Muscle of leg (tissue), 3 donors: ENCODE measurements at regions not wholly inside any gene's neighbourhood (a gene's known extent, or its start where the extent isn't known, plus 50 kb on each side); places are given as distances from the start of the nearest gene placed in this dataset.

ENCODE experiments used
- DNase-seq: peaks from one replicate; pipeline ENCODE4 v3.0.0; 2013
- H3K27ac ChIP-seq: one replicate; pipeline ENCODE4 v1.5.1; 2013; ENCODE audit warnings: mild to moderate bottlenecking, low read length, control low read depth
- H3K27me3 ChIP-seq: one replicate; pipeline ENCODE4 v1.6.1; 2013; ENCODE audit warnings: low read length; ENCODE audit not compliant: control insufficient read depth, insufficient read depth
- H3K36me3 ChIP-seq: one replicate; pipeline ENCODE4 v1.6.1; 2013; ENCODE audit warnings: low read length; ENCODE audit not compliant: control insufficient read depth, insufficient read depth
- H3K4me1 ChIP-seq: one replicate; pipeline ENCODE4 v1.6.1; 2013; ENCODE audit warnings: low read length; ENCODE audit not compliant: control insufficient read depth, insufficient read depth
- H3K4me3 ChIP-seq: one replicate; pipeline ENCODE4 v1.5.1; 2013; ENCODE audit warnings: low read length, control low read depth
- H3K9me3 ChIP-seq: replicated peaks from 2 replicates; pipeline ENCODE4 v1.6.1; 2013; ENCODE audit warnings: low read depth, low read length; ENCODE audit not compliant: control insufficient read depth
- WGBS: methylation state at CpG from one replicate; pipeline ENCODE4 v1.1.5; 2013; ENCODE audit warnings: missing lambda C conversion rate; ENCODE audit not compliant: insufficient coverage; 5-methylcytosine and 5-hydroxymethylcytosine counted together

DNA sequence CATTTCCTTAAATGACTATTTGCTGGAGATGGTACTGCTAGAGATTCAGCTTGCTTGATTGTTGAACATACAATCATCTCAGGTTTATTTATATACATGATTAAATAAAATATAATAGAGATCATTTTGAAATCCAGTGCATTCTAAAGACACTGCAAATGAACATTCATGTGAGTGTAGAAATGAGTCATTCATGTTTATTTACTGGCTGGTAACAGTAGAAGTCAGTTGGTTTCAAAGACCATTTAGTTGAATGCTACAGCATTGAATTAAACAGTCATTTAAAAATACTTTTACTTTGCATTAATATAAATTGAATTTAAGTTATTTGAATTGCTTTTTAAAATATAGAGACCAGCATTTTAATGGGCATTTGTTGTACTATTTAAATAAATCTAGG is 551.9 kb upstream of the GOLIM4 start:
- Histone ChIP-seq H3K36me3 (no peaks in the 10 kb centered on the region), H3K27ac (no peak overlapping the region), H3K4me1 (no peaks in the 10 kb centered on the region), H3K9me3 (no peaks in the 10 kb centered on the region), H3K4me3 (no peak overlapping the region), H3K27me3 (no peaks in the 10 kb centered on the region)
- no peak for DNase-seq

DNA sequence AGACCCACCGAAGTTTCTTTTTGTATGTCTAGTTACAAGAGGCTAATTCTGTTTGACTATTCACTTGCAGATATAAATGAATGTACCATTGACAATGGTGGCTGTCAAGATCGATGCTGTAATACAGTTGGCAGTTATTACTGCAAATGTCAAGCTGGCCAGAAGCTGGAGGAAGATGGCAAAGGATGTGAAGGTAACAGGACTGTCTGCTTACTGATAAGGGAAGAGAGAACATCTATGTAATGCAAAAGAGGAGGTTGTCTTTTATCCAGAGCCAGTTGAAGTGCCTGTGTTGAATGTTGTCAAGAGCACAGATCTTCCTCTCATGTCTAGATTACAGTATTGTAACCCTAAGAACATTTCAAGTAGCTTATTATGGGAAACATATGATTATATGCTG is 549.5 kb upstream of the GOLIM4 start:
- Histone ChIP-seq H3K4me3 (no peak overlapping the region), H3K4me1 (no peaks in the 10 kb centered on the region), H3K27me3 (no peaks in the 10 kb centered on the region), H3K9me3 (no peaks in the 10 kb centered on the region), H3K36me3 (no peaks in the 10 kb centered on the region), H3K27ac (no peak overlapping the region)
- DNase-seq = no peak
- WGBS = 64% methylated on average over 1 of the region's 2 CpGs

DNA sequence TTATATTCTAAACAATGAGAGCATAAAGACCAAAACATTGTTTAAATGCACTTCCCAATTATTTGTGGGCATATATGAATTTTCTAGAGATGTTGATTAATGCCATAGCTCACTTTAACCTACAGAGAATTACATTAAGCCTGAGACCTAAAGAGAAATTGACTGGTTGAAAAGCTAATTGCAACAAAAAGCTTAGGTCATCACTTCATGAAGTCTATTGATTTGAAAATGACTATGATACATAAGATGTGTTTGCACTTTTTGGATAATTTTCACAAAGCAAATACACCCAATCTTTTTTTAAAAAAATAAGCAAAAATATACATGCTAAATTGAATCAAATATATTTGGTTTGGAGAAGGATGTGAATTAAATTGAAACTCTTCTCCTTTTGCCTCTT is 532.8 kb upstream of the GOLIM4 start:
- no peaks in the 10 kb centered on the region for H3K4me1 ChIP-seq
- no peak overlapping the region for H3K27ac ChIP-seq
- no peaks in the 10 kb centered on the region for H3K9me3 ChIP-seq
- no peak overlapping the region for H3K4me3 ChIP-seq
- DNase-seq = no peak
- no peaks in the 10 kb centered on the region for H3K27me3 ChIP-seq
- no peaks in the 10 kb centered on the region for H3K36me3 ChIP-seq

DNA sequence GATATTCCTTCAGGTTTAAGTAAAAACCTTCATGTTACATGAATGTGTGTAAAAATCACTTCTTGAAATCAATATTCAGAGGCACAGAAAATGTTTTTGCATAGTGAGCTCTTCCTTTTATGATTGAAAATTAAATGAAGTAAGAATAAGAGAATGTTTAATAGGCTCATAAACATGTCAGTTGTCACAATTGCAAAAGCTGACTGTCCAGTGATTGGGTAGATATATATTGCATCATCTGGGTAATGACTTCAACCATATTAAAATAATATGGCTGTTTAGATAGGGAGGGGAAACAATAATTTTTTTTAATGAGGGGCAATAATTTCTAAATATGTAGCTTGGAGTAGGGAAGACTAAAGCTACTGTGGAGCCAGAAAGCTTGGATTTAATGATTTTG is 529.8 kb upstream of the GOLIM4 start:
- no peak overlapping the region for H3K27ac ChIP-seq
- no peaks in the 10 kb centered on the region for H3K4me1 ChIP-seq
- H3K36me3 ChIP-seq = no peaks in the 10 kb centered on the region
- DNase-seq = no peak
- no peak overlapping the region for H3K4me3 ChIP-seq
- H3K9me3 ChIP-seq = no peaks in the 10 kb centered on the region
- no peaks in the 10 kb centered on the region for H3K27me3 ChIP-seq

DNA sequence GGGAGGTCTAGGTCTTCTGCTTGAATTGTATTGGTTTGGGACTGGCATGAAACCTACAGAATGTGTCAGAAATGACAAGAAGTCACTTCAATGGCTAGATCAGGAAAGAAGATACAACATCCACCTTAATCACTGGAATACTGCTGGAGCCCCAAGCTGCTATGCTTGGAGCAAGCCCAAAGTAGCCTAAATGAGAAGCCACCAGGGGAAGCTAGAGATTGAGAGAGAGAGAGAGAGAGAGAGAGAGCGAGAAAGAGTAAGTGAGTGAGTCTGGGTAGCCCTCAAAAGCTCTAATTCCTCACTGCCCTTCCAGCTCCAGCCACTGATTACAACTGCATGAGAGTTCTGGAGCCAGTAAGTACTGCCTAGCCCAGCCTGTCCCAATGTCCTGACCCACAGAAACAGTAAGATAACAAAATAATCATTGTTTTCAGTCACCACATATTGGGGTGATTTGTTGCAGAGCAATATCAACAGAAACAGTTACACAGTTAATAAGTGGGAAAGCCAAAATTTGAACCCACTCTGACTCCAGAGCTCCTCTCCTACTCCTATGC is 529.2 kb upstream of the GOLIM4 start:
- no peak for DNase-seq
- WGBS = no CpG with 5 or more reads among the region's 1 CpG
- no peaks in the 10 kb centered on the region for H3K4me1 ChIP-seq
- H3K36me3 ChIP-seq = no peaks in the 10 kb centered on the region
- H3K9me3 ChIP-seq = no peaks in the 10 kb centered on the region
- no peak overlapping the region for H3K4me3 ChIP-seq
- H3K27me3 ChIP-seq = no peaks in the 10 kb centered on the region
- H3K27ac ChIP-seq = no peak overlapping the region

DNA sequence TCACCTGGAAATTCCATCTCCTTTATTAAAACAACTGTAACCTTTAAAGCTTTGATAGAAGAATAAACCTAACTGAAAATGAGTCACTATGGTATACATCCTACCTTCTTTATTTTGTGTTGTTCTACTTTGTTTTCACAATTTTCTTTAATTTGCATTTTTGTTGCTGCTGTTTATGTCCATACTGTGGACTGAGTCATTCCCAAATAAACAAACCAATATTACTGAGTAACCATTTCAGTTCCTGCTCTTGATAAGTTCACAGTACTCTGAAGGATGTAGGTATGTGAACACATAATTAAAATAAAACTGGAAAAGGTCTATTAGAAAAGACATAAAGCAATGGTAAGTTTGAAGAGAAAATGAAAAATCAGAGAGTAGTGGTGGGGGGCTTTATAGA is 528.5 kb upstream of the GOLIM4 start:
- no peaks in the 10 kb centered on the region for H3K9me3 ChIP-seq
- no peaks in the 10 kb centered on the region for H3K36me3 ChIP-seq
- no peak overlapping the region for H3K4me3 ChIP-seq
- no peak overlapping the region for H3K27ac ChIP-seq
- no peak for DNase-seq
- no peaks in the 10 kb centered on the region for H3K4me1 ChIP-seq
- no peaks in the 10 kb centered on the region for H3K27me3 ChIP-seq

DNA sequence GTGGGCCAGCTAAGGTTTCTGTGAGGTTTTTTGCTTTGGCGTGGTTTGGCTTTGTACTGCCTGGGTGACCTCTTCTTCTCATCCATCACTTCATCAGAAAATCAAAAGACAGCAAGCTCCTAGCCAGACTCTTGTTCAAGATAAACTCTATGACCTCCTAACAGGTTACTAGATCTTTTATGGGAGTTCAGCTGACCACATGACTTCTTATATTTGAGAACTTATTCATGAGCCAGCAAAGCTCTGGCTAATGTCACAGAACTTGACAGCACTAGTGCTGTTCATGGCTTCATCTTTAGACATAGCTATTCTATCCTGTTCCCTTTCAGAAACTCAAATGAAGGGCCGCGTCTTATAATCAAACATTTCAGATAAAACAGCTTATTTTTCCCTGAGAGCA is 527.1 kb upstream of the GOLIM4 start:
- DNase-seq = no peak
- no CpG with 5 or more reads among the region's 3 CpGs for WGBS
- Histone ChIP-seq H3K4me3 (no peak overlapping the region), H3K4me1 (no peaks in the 10 kb centered on the region), H3K27ac (no peak overlapping the region), H3K9me3 (no peaks in the 10 kb centered on the region), H3K36me3 (no peaks in the 10 kb centered on the region), H3K27me3 (no peaks in the 10 kb centered on the region)

DNA sequence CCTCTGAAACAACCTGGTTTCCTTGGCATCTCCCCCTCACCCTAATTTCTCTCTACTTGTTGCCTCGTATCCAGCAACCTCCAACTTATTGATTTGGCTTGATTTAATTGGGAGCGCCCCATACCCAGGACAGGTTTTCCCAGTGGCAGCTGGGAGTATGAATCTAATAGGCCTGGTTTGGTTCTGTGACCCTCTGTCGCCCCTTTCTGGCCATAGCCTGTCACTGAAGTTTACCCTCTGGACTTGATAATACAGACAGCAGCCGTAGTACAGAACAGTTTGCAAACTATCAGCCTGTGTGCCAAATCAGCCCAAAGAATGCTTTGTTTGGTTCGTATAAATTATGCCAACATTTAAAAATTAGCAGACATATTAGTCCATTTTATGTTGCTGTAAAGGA is 525.1 kb upstream of the GOLIM4 start:
- Histone ChIP-seq H3K27ac (no peak overlapping the region), H3K36me3 (no peaks in the 10 kb centered on the region), H3K4me1 (no peaks in the 10 kb centered on the region), H3K4me3 (no peak overlapping the region), H3K27me3 (no peaks in the 10 kb centered on the region), H3K9me3 (no peaks in the 10 kb centered on the region)
- WGBS = no CpG with 5 or more reads among the region's 5 CpGs
- DNase-seq = peak; percentile 11

DNA sequence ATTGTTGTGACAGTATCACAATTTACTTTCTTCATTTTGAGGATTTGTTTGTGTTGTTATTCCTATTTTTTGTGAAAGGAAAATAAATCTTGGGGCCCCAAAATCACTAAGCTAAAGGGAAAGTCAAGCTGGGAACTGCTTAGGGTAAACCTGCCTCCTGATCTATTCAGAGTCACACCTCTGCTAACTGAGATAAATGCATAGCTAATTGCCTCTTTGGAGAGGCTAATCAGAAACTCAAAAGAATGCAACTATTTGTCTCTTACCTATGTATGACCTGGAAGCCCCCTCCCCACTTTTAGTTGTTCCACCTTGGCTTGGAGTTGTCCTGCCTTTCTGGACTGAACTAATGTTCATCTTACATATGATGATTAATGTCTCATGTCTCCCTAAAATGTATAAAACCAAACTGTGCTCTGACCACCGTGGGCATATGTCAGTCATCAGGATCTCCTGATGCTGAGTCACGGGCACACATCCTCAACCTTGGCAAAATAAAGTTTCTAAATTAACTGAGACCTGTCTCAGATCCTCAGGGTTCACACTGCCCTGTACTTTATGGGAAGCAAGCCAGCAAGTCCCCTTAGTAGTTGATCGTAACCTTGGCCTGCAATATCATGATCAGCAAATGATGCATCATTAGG is 523.2 kb upstream of the GOLIM4 start:
- no CpG with 5 or more reads among the region's 3 CpGs for WGBS
- no peak overlapping the region for H3K27ac ChIP-seq
- H3K36me3 ChIP-seq = no peaks in the 10 kb centered on the region
- no peaks in the 10 kb centered on the region for H3K4me1 ChIP-seq
- H3K9me3 ChIP-seq = no peaks in the 10 kb centered on the region
- DNase-seq = no peak
- no peak overlapping the region for H3K4me3 ChIP-seq
- no peaks in the 10 kb centered on the region for H3K27me3 ChIP-seq

DNA sequence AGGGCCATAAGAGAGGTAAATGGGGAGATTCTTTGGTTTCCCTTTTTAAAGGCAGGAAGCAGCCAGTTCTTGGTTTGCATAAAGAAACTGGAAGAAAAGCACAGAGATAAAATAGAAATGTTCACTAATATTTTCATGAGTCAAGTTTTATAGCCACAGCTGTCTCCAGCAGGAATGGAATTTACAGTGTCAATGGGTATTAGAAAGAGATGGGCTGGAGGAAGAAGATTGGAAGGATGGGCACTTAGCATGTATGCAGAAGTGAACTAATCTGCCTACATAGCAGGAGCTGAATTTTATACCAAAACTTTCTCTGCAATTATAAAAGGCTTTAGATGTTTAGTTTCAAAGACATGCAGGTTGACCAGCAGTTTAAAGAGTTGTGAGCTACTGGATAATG is 521.9 kb upstream of the GOLIM4 start:
- DNase-seq = no peak
- Histone ChIP-seq H3K9me3 (no peaks in the 10 kb centered on the region), H3K27ac (no peak overlapping the region)

DNA sequence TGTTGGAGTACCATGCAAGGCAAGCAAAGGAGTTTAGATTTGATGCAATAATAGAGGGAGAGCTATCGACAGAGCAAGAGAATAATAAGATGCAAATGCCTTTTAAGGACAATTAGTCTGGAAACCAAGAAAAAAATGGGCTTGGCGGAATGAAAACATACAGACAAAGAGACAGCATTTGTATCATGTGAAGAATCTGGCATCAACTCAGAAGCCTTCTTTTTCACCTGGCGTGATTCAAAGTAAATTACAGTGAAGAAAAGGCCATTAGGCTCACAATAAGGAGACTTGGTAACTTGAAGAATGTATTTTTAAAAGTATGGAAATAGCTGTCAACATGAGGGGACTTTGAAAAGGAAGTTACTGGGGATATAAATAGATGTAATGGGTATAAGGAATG is 521.2 kb upstream of the GOLIM4 start:
- DNase-seq = no peak
- WGBS = 87% methylated on average over 2 of the region's 3 CpGs
- H3K27ac ChIP-seq = no peak overlapping the region
- no peaks in the 10 kb centered on the region for H3K36me3 ChIP-seq
- no peaks in the 10 kb centered on the region for H3K4me1 ChIP-seq
- H3K9me3 ChIP-seq = no peaks in the 10 kb centered on the region
- H3K27me3 ChIP-seq = no peaks in the 10 kb centered on the region
- no peak overlapping the region for H3K4me3 ChIP-seq

More for the DNA sequence above, 521.9 kb upstream of the GOLIM4 start:
- Histone ChIP-seq H3K4me1 (no peaks in the 10 kb centered on the region), H3K27me3 (no peaks in the 10 kb centered on the region), H3K36me3 (no peaks in the 10 kb centered on the region), H3K4me3 (no peak overlapping the region)
